GM13976 (cell line): ENCODE measurements at regions not wholly inside any gene's neighbourhood (a gene's known extent, or its start where the extent isn't known, plus 50 kb on each side); places are given as distances from the start of the nearest gene placed in this dataset.
"Not testable (repeated sequence)": the region's sequence is repeated elsewhere in the genome, so short reads cannot be mapped to it uniquely, and the experiment has no call there.

Source experiments
- DNase-seq: peaks from one replicate; pipeline ENCODE4 v3.0.0; 2012; ENCODE audit warnings: low spot score
- CTCF ChIP-seq: IDR thresholded peaks from 2 replicates; pipeline ENCODE4 v1.5.1; 2012; ENCODE audit warnings: borderline replicate concordance, mild to moderate bottlenecking; ENCODE audit not compliant: insufficient read depth; ENCODE audit errors: extremely low read depth, missing control alignments, control extremely low read depth
- in situ Hi-C: fragments of 300-500 bp; cut with MboI; formaldehyde crosslinking; loops from one replicate; pipeline ENCODE4 v1.12.0; 2022; ENCODE audit warnings: low sequenced_read_pairs, mixed read lengths, inconsistent platforms; ENCODE audit not compliant: unreplicated experiment

GRCh38 chr1:14424325-14425002, 174.0 kb upstream of the KAZN start:
- no peak for DNase-seq
- in situ Hi-C loops: no loop called here
- no peak for TF ChIP-seq CTCF

- in situ Hi-C loops: no loop called here
- no peak for DNase-seq
- TF ChIP-seq CTCF: no peak
Observed at GRCh38 chr1:14426854-14427253, 171.6 kb upstream of the KAZN start.

GRCh38 chr1:14429577-14429976, 168.9 kb upstream of the KAZN start:
- no peak for TF ChIP-seq CTCF
- in situ Hi-C loops: no loop called here
- DNase-seq: no peak

GRCh38 chr1:14432728-14433127, 165.8 kb upstream of the KAZN start:
- in situ Hi-C loops, DNase-seq: not testable (repeated sequence)

- peak; percentile 33 for DNase-seq
- in situ Hi-C loops: no loop called here
- no peak for TF ChIP-seq CTCF
Observed at GRCh38 chr1:14435368-14436023, 163.0 kb upstream of the KAZN start.

- DNase-seq: no peak
- in situ Hi-C loops: no loop called here
- TF ChIP-seq CTCF: no peak
Observed at GRCh38 chr1:14437417-14437918, 161.0 kb upstream of the KAZN start.

GRCh38 chr1:14438127-14438769, 160.2 kb upstream of the KAZN start:
- TF ChIP-seq CTCF: no peak
- in situ Hi-C loops: no loop called here
- DNase-seq: no peak
